Activated CD8-positive, alpha-beta T cell treated with anti-CD3 and anti-CD28 coated beads for 36 hours (primary cell): ENCODE measurements at regions not wholly inside any gene's neighbourhood (a gene's known extent, or its start where the extent isn't known, plus 50 kb on each side); places are given as distances from the start of the nearest gene placed in this dataset.

Experiments
- ATAC-seq: fragments of 200-7000 bp; cut with Tn5 transposase; one replicate; pipeline ENCODE4 v1.10.0; 2021; ENCODE audit warnings: mild to moderate bottlenecking, moderate library complexity
- CTCF ChIA-PET: fragments of 350-600 bp; sonication (Branson Sonifier 250); formaldehyde crosslinking; loops from one replicate; lab custom pipeline; 2021; ENCODE audit warnings: antibody characterized with exemption; lab: Charles Lee
- POLR2A ChIA-PET: fragments of 350-600 bp; sonication (Branson Sonifier 250); formaldehyde crosslinking; loops from one replicate; lab custom pipeline; 2021; ENCODE audit warnings: antibody characterized with exemption; lab: Charles Lee
- DNase-seq: peaks from one replicate; pipeline ENCODE4 v3.0.0-alpha.2; 2020
- H3K27ac Mint-ChIP-seq: one replicate; pipeline ENCODE4 v1.8.0; 2021; ENCODE audit warnings: mild to moderate bottlenecking, mixed read lengths
- H3K27me3 Mint-ChIP-seq: one replicate; pipeline ENCODE4 v1.8.0; 2021; ENCODE audit warnings: mixed read lengths
- H3K36me3 Mint-ChIP-seq: one replicate; pipeline ENCODE4 v1.8.0; 2021; ENCODE audit warnings: low read depth, mixed read lengths
- H3K4me1 Mint-ChIP-seq: one replicate; pipeline ENCODE4 v1.8.0; 2021; ENCODE audit warnings: low read depth, mixed read lengths
- H3K4me3 Mint-ChIP-seq: one replicate; pipeline ENCODE4 v1.8.0; 2021; ENCODE audit warnings: mild to moderate bottlenecking, moderate library complexity, mixed read lengths
- H3K9me3 Mint-ChIP-seq: one replicate; pipeline ENCODE4 v1.8.0; 2021; ENCODE audit warnings: mixed read lengths
- intact Hi-C: fragments of 100-400 bp; cut with micrococcal nuclease; formaldehyde crosslinking; loops from one replicate; pipeline ENCODE4 v1.10.0; 2022
- TF ChIP-seq, protein P1 (sequence below): fragments of 200-600 bp; IDR thresholded peaks from one replicate; pipeline ENCODE4 v1.8.0; 2022; ENCODE audit warnings: antibody characterized with exemption, mild to moderate bottlenecking

DNA sequence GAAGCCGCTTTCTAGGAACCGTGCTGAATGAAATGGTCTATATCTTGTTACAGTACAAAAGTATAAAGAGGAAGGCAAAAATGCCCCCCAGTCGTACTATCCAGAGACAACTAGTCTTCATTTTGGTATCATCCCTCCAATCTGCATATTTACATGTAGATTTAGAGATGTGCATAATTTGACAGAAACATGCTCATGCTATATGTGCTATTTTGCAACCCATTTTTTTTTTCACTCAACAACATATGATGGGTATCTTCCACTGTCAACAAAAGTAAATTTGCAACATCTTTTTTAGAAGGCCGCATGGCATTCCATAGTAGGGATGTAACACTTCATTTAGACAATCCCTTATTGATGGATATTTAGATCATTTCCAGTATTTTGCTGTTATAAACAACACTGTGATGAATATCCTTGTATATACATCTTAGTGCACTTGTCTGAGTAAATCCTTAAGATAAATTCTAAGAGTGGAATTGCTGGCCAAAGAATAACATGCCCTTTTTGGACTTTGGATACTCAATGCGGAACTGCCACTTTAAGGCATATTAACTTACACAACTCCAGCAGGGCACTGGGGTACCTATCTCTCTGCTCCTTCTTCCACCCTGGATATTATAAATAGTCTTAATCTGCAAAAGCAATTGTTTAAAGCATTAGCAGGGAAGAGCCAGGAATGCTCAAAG is 71.1 kb upstream of the SH3PXD2B start:
- intact Hi-C loops, result no loop called here

DNA sequence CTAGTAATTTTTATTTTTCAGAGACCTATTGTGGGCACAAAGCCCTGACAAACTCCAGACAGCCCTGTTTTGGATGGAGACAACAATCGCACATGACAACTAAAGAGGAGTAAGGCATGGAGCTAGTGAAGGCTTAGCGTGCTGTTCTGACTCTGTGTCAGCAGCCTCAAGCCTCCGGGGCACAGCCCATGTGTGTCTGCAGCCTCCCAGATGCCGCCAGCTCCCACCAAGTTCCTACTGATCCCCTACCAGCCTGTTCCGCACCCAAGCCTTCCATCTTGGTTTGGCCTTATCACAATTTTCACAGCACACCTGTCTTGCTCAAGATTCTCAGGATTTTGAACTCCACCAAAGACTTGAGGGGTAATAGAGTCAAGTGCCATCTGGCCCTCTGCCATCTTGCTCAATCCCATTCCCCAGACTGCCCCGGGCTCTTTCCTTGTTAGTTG is 70.3 kb upstream of the SH3PXD2B start:
- Mint-ChIP-seq H3K9me3 (peaks cover 9% of the 10 kb centered on the region), H3K27me3 (peaks cover 9% of the 10 kb centered on the region), H3K4me1 (no peaks in the 10 kb centered on the region), H3K4me3 (no peak overlapping the region), H3K36me3 (no peaks in the 10 kb centered on the region), H3K27ac (no peak overlapping the region)
- TF ChIP-seq, protein P1, sequence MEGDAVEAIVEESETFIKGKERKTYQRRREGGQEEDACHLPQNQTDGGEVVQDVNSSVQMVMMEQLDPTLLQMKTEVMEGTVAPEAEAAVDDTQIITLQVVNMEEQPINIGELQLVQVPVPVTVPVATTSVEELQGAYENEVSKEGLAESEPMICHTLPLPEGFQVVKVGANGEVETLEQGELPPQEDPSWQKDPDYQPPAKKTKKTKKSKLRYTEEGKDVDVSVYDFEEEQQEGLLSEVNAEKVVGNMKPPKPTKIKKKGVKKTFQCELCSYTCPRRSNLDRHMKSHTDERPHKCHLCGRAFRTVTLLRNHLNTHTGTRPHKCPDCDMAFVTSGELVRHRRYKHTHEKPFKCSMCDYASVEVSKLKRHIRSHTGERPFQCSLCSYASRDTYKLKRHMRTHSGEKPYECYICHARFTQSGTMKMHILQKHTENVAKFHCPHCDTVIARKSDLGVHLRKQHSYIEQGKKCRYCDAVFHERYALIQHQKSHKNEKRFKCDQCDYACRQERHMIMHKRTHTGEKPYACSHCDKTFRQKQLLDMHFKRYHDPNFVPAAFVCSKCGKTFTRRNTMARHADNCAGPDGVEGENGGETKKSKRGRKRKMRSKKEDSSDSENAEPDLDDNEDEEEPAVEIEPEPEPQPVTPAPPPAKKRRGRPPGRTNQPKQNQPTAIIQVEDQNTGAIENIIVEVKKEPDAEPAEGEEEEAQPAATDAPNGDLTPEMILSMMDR, result no peak
- ChIA-PET CTCF (no interaction called here), POLR2A (interaction anchor here (0.8 kb wide), 1 partner anchor 16 kb away, joined by 3 read pairs; no protein-coding TSS in a partner anchor)
- DNase-seq (no peak), ATAC-seq (no peak)
- intact Hi-C loops, result no loop called here

More for the DNA sequence above, 71.1 kb upstream of the SH3PXD2B start:
- Mint-ChIP-seq H3K27me3 (peaks cover 9% of the 10 kb centered on the region), H3K36me3 (no peaks in the 10 kb centered on the region), H3K4me1 (no peaks in the 10 kb centered on the region), H3K27ac (no peak overlapping the region), H3K9me3 (peaks cover 9% of the 10 kb centered on the region), H3K4me3 (no peak overlapping the region)
- TF ChIP-seq, protein P1, result no peak
- POLR2A ChIA-PET, result no interaction called here
- CTCF ChIA-PET, result no interaction called here
- no peak for ATAC-seq
- no peak for DNase-seq

DNA sequence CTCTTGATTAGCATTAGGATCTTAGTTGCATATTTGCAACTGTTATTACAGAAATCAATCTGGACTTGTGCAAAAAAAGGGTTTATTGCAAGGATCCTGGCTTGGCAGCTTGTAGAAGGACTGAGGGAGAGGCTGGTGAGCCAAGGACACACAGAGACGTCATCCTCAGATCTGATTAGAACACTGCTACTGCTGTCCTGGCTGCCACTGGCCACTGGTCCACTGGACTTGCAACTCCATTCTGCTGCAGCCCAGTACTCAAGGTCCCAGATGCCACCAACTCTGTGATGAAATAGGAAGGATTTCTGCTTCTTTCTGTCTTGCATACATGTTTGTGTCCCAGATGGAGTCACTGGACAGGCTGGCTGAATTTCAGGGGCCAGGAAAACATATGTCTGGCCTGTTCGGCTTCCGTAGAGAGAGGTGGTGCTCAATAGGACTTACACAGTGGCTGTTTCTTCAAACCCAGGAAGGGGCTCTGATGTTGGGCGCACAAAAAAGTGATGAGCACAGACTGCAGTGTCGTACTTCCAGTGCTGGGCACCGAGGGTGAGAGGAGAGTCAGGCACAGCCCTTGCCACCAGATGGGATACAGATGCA is 68.9 kb upstream of the SH3PXD2B start:
- no peak overlapping the region for H3K4me3 Mint-ChIP-seq

DNA sequence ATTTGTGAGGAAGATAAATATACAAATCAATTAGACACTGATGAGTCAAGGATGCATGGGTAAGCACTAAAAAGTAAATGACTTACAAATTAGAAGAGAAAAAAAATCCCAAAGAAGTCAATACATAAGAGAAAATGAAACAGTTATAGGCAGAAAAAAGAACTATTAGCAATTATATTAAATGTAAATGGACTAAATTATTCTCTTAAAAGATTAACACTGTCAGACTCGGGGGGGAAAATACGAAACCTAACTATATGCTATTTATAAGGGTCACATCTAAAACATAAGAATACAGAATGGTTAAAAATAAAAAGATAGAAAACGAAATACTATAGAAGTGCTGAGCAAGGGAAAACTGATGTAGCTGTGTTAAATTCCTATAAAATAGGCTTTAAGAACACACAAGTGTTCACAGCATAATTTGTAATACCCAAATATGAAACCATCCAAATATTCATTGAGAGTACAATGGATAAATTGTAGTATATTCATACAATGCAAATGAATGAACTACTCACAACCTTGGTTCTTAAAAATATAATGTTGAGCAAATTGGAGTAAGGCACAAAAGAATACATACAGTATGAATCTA is 67.1 kb upstream of the SH3PXD2B start:
- DNase-seq (no peak), ATAC-seq (no peak)
- no peaks in the 10 kb centered on the region for H3K36me3 Mint-ChIP-seq
- TF ChIP-seq, protein P1, result no peak
- H3K27ac Mint-ChIP-seq, result no peak overlapping the region
- H3K9me3 Mint-ChIP-seq, result peaks cover 12% of the 10 kb centered on the region
- intact Hi-C loops, result no loop called here
- H3K4me3 Mint-ChIP-seq, result no peak overlapping the region
- H3K4me1 Mint-ChIP-seq, result no peaks in the 10 kb centered on the region
- POLR2A ChIA-PET, result no interaction called here
- CTCF ChIA-PET, result no interaction called here
- H3K27me3 Mint-ChIP-seq, result peaks cover 3% of the 10 kb centered on the region

More for the DNA sequence above, 68.9 kb upstream of the SH3PXD2B start:
- POLR2A ChIA-PET, result no interaction called here
- no peak for DNase-seq
- ATAC-seq, result no peak
- Mint-ChIP-seq H3K27me3 (peaks cover 4% of the 10 kb centered on the region), H3K36me3 (no peaks in the 10 kb centered on the region), H3K27ac (no peak overlapping the region), H3K9me3 (peaks cover 9% of the 10 kb centered on the region), H3K4me1 (no peaks in the 10 kb centered on the region)
- CTCF ChIA-PET, result no interaction called here
- intact Hi-C loops, result no loop called here
- TF ChIP-seq, protein P1, result no peak

DNA sequence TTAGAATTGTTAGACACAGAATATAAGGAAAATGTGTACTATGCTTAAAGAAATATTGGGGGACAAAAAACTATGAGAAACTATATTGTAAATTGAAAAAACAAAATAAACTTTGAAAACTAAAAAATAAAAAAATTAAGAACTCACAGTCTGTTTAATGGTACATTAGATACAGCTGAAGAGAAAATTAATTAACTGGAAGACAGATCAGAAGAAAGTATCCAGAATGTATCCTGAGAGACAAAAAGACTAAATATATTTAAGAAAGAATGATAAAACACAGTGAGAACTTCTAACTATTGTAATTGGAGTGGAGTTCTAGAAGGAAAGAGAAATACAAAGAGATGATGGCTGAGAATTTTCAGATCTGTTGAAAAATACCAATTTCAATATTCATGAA is 57.6 kb upstream of the SH3PXD2B start:
- Mint-ChIP-seq H3K4me3 (no peak overlapping the region), H3K9me3 (peaks cover 15% of the 10 kb centered on the region), H3K4me1 (no peaks in the 10 kb centered on the region), H3K27ac (no peak overlapping the region), H3K27me3 (peaks cover 21% of the 10 kb centered on the region), H3K36me3 (no peaks in the 10 kb centered on the region)
- ATAC-seq (no peak), DNase-seq (no peak)
- CTCF ChIA-PET, result interaction anchor here (1.1 kb wide), 1 partner anchor 61 kb away, joined by 3 read pairs; no protein-coding TSS in a partner anchor
- TF ChIP-seq, protein P1, result no peak
- intact Hi-C loops, result no loop called here
- POLR2A ChIA-PET, result no interaction called here
